Stimulated activated CD4-positive, alpha-beta T cell treated with anti-CD3 and anti-CD28 coated beads, Interleukin-2, amount 100 ng/mL, for 24 hours (primary cell): ENCODE measurements at regions not wholly inside any gene's neighbourhood (a gene's known extent, or its start where the extent isn't known, plus 50 kb on each side); places are given as distances from the start of the nearest gene placed in this dataset.

ENCODE experiments used
- DNase-seq, 2 donors: peaks; one replicate each; pipeline ENCODE4 v3.0.0-alpha.2; 2020

- no peak for DNase-seq
These were observed 203.6 kb upstream of the CIBAR2 start for GRCh38 chr16:85315866-85316265.

GRCh38 chr16:85316321-85316919, 204.1 kb upstream of the CIBAR2 start:
- DNase-seq: peak; percentile 56 to 70

GRCh38 chr16:85316944-85317343, 204.7 kb upstream of the CIBAR2 start:
- DNase-seq: no peak

GRCh38 chr16:85317704-85318103, 205.4 kb upstream of the CIBAR2 start:
- no peak for DNase-seq

GRCh38 chr16:85319208-85319983, 207.1 kb upstream of the CIBAR2 start:
- no peak for DNase-seq

GRCh38 chr16:85319984-85320440, 207.7 kb upstream of the CIBAR2 start:
- DNase-seq: no peak

GRCh38 chr16:85320677-85321385, 208.6 kb upstream of the CIBAR2 start:
- no peak for DNase-seq

- DNase-seq: no peak
These were observed 209.4 kb upstream of the CIBAR2 start for GRCh38 chr16:85321509-85322271.

GRCh38 chr16:85323230-85323960, 211.1 kb upstream of the CIBAR2 start:
- DNase-seq: no peak

GRCh38 chr16:85323961-85324253, 211.6 kb upstream of the CIBAR2 start:
- DNase-seq: no peak

- DNase-seq: no peak
These were observed 212.2 kb upstream of the CIBAR2 start for GRCh38 chr16:85324488-85324887.

- no peak for DNase-seq
These were observed 214.0 kb upstream of the CIBAR2 start for GRCh38 chr16:85326113-85326793.

- no peak for DNase-seq
These were observed 214.5 kb upstream of the CIBAR2 start for GRCh38 chr16:85326794-85327181.

GRCh38 chr16:85327731-85328675, 215.7 kb upstream of the CIBAR2 start:
- no peak for DNase-seq

GRCh38 chr16:85328676-85329058, 216.4 kb upstream of the CIBAR2 start:
- DNase-seq: no peak

- no peak for DNase-seq
These were observed 217.0 kb upstream of the CIBAR2 start for GRCh38 chr16:85329059-85329812.

GRCh38 chr16:85330006-85330693, 217.9 kb upstream of the CIBAR2 start:
- DNase-seq: no peak

GRCh38 chr16:85330694-85331188, 218.5 kb upstream of the CIBAR2 start:
- DNase-seq: no peak

- no peak for DNase-seq
These were observed 219.4 kb upstream of the CIBAR2 start for GRCh38 chr16:85331688-85332087.
